OCI-LY3 (cell line): ENCODE measurements at regions not wholly inside any gene's neighbourhood (a gene's known extent, or its start where the extent isn't known, plus 50 kb on each side); places are given as distances from the start of the nearest gene placed in this dataset.

Experiments
- H2AFZ ChIP-seq: fragments of 200-600, 300-600 bp; shearing (Covaris generic); 2 replicates; pipeline ENCODE4 v1.6.0; 2014; ENCODE audit warnings: antibody characterized with exemption, low read depth, low read length
- H3K27ac ChIP-seq: fragments of 200-600, 300-600 bp; sonication (generic); 2 replicates; pipeline ENCODE4 v1.5.1; 2014; ENCODE audit warnings: mild to moderate bottlenecking, low read length, moderate library complexity, mixed read lengths
- H3K27me3 ChIP-seq: fragments of 200-600, 300-600 bp; sonication (generic); 2 replicates; pipeline ENCODE4 v1.6.1; 2014; ENCODE audit warnings: low read depth, low read length, mixed read lengths
- H3K36me3 ChIP-seq: fragments of 200-600, 300-600 bp; sonication (generic); replicated peaks from 2 replicates; pipeline ENCODE3; 2014; ENCODE audit warnings: low read depth, low read length, mixed read lengths
- H3K4me1 ChIP-seq: fragments of 300-600, 200-600 bp; sonication (generic); 2 replicates; pipeline ENCODE4 v1.6.1; 2014; ENCODE audit warnings: low read length, mixed read lengths
- H3K4me2 ChIP-seq: fragments of 200-600, 300-600 bp; sonication (generic); 2 replicates; pipeline ENCODE4 v1.6.1; 2014; ENCODE audit warnings: low read length, mixed read lengths
- H3K4me3 ChIP-seq: fragments of 300-600, 200-600 bp; sonication (generic); 2 replicates; pipeline ENCODE4 v1.5.1; 2014; ENCODE audit warnings: antibody characterized with exemption, mild to moderate bottlenecking, low read length, moderate library complexity
- H3K79me2 ChIP-seq: fragments of 300-600, 200-600 bp; shearing (Covaris generic); 2 replicates; pipeline ENCODE4 v1.6.1; 2014; ENCODE audit warnings: mild to moderate bottlenecking, low read length, mixed read lengths
- H3K9ac ChIP-seq: fragments of 300-600, 200-600 bp; shearing (Covaris generic); 2 replicates; pipeline ENCODE4 v1.6.0; 2014; ENCODE audit warnings: mild to moderate bottlenecking, low read length, moderate library complexity
- H3K9me3 ChIP-seq: fragments of 200-600, 300-600 bp; shearing (Covaris generic); 2 replicates; pipeline ENCODE4 v1.6.1; 2014; ENCODE audit warnings: low read length, mixed read lengths; ENCODE audit not compliant: insufficient read depth
- H4K20me1 ChIP-seq: fragments of 200-600, 300-600 bp; sonication (generic); 2 replicates; pipeline ENCODE4 v1.6.1; 2016; ENCODE audit warnings: low read length, mixed read lengths; ENCODE audit not compliant: insufficient read depth
- CTCF ChIP-seq: fragments of 200-600, 300-600 bp; sonication (generic); IDR thresholded peaks from 2 replicates; pipeline ENCODE4 v1.5.1; 2014; ENCODE audit warnings: antibody characterized with exemption, low read length, low read depth
- EZH2phosphoT487 ChIP-seq: fragments of 200-600 bp; shearing (Covaris generic); IDR thresholded peaks from 2 replicates; pipeline ENCODE4 v1.6.1; 2018; ENCODE audit warnings: antibody characterized with exemption, mixed run types, low read depth

- peaks cover 6% of the 10 kb centered on the region; the same call in 1 of the 2 replicates for H3K9me3 ChIP-seq
- peak overlapping the region; percentile 42 for H3K27ac ChIP-seq
- no peaks in the 10 kb centered on the region for H4K20me1 ChIP-seq
- peaks cover 18% of the 10 kb centered on the region for H3K27me3 ChIP-seq
- H3K79me2 ChIP-seq, result no peaks in the 10 kb centered on the region
- no peak overlapping the region for H3K9ac ChIP-seq
- H3K4me3 ChIP-seq, result peak overlapping the region; percentile 46
- no peaks in the 10 kb centered on the region for H3K36me3 ChIP-seq
- TF ChIP-seq EZH2phosphoT487 (no peak), CTCF (no peak)
- H3K4me2 ChIP-seq, result peak overlapping the region; percentile 63
- H2AFZ ChIP-seq, result no peak overlapping the region
- H3K4me1 ChIP-seq, result peaks cover 42% of the 10 kb centered on the region
Observed at GRCh38 chr2:65514555-65515195, 82.3 kb upstream of the SPRED2 start.

- Histone ChIP-seq H3K4me3 (no peak overlapping the region), H3K36me3 (no peaks in the 10 kb centered on the region), H3K79me2 (no peaks in the 10 kb centered on the region), H3K27ac (no peak overlapping the region), H3K4me2 (no peak overlapping the region), H3K27me3 (peaks cover 10% of the 10 kb centered on the region), H3K4me1 (peaks cover 42% of the 10 kb centered on the region), H3K9me3 (0 out of 2 replicates have a peak, but pooled peaks cover 3% of the 10 kb centered on the region), H2AFZ (no peak overlapping the region), H3K9ac (no peak overlapping the region), H4K20me1 (no peaks in the 10 kb centered on the region)
- no peak for TF ChIP-seq EZH2phosphoT487
- no peak for TF ChIP-seq CTCF
Observed at GRCh38 chr2:65512783-65513182, 80.4 kb upstream of the SPRED2 start.

GRCh38 chr2:65511306-65511705 is 78.9 kb upstream of the SPRED2 start:
- H3K4me3 ChIP-seq, result no peak overlapping the region; the same call in 1 of the 2 replicates
- H3K27ac ChIP-seq, result no peak overlapping the region
- peaks cover 35% of the 10 kb centered on the region for H3K4me1 ChIP-seq
- peak overlapping the region; percentile 26; the same call in 1 of the 2 replicates for H3K4me2 ChIP-seq
- H3K36me3 ChIP-seq, result no peaks in the 10 kb centered on the region
- H2AFZ ChIP-seq, result no peak overlapping the region
- 0 out of 2 replicates have a peak, but pooled peaks cover 3% of the 10 kb centered on the region for H3K9me3 ChIP-seq
- H4K20me1 ChIP-seq, result no peaks in the 10 kb centered on the region
- no peak overlapping the region for H3K9ac ChIP-seq
- TF ChIP-seq EZH2phosphoT487, result no peak
- no peak for TF ChIP-seq CTCF
- H3K27me3 ChIP-seq, result peaks cover 21% of the 10 kb centered on the region
- H3K79me2 ChIP-seq, result no peaks in the 10 kb centered on the region

GRCh38 chr2:65508225-65508624 is 75.8 kb upstream of the SPRED2 start:
- peaks cover 38% of the 10 kb centered on the region for H3K27me3 ChIP-seq
- no peak overlapping the region for H3K4me2 ChIP-seq
- no peak overlapping the region for H2AFZ ChIP-seq
- H3K27ac ChIP-seq, result no peak overlapping the region
- H3K79me2 ChIP-seq, result no peaks in the 10 kb centered on the region
- H4K20me1 ChIP-seq, result no peaks in the 10 kb centered on the region
- peaks cover 11% of the 10 kb centered on the region for H3K4me1 ChIP-seq
- no peaks in the 10 kb centered on the region for H3K36me3 ChIP-seq
- no peak overlapping the region for H3K4me3 ChIP-seq
- TF ChIP-seq CTCF, result no peak
- no peak for TF ChIP-seq EZH2phosphoT487
- H3K9me3 ChIP-seq, result 0 out of 2 replicates have a peak, but pooled peaks cover 3% of the 10 kb centered on the region
- H3K9ac ChIP-seq, result no peak overlapping the region
